OCI-LY7 (cell line): ENCODE measurements at regions not wholly inside any gene's neighbourhood (a gene's known extent, or its start where the extent isn't known, plus 50 kb on each side); places are given as distances from the start of the nearest gene placed in this dataset.

ENCODE experiments used
- BruUV-seq: library from RNA; stranded (reverse); fragments of 400-500 nt; replicated peaks from 2 replicates; lab custom pipeline; 2021; lab: Mats Ljungman, UMichigan
- CTCF ChIA-PET: fragments of 300-600 bp; sonication (Branson Sonifier 250); formaldehyde crosslinking; loops from one replicate; lab custom pipeline; 2022; ENCODE audit warnings: antibody characterized with exemption; ENCODE audit not compliant: unreplicated experiment; lab: Charles Lee
- POLR2A ChIA-PET: fragments of 300-600 bp; sonication (Branson Sonifier 250); formaldehyde crosslinking; loops from one replicate; lab custom pipeline; 2022; ENCODE audit warnings: antibody characterized with exemption; lab: Charles Lee
- DNase-seq: peaks from one replicate; pipeline ENCODE4 v3.0.0-alpha.2; 2015; ENCODE audit warnings: low spot score
- H2AFZ ChIP-seq: fragments of 200-600 bp; sonication (generic), shearing (Covaris generic); 2 replicates; pipeline ENCODE4 v1.6.1; 2014; ENCODE audit warnings: mild to moderate bottlenecking, antibody characterized with exemption, low read length, moderate library complexity
- H3K27ac ChIP-seq: fragments of 200-600 bp; sonication (generic); 2 replicates; pipeline ENCODE4 v1.5.1; 2014; ENCODE audit warnings: mixed run types, low read depth, mild to moderate bottlenecking, moderate library complexity, low read length, inconsistent platforms; ENCODE audit not compliant: poor library complexity, severe bottlenecking
- H3K36me3 ChIP-seq: fragments of 200-600 bp; sonication (generic); 2 replicates; pipeline ENCODE4 v1.6.1; 2014; ENCODE audit warnings: mild to moderate bottlenecking, antibody characterized with exemption, low read length, moderate library complexity, mixed read lengths; ENCODE audit not compliant: insufficient read depth
- H3K4me1 ChIP-seq: fragments of 200-600 bp; sonication (generic); 2 replicates; pipeline ENCODE4 v1.5.1; 2014; ENCODE audit warnings: mild to moderate bottlenecking, low read length; ENCODE audit not compliant: insufficient read depth, poor library complexity, severe bottlenecking
- H3K4me2 ChIP-seq: fragments of 200-600 bp; sonication (generic); 2 replicates; pipeline ENCODE4 v1.6.1; 2014; ENCODE audit warnings: mild to moderate bottlenecking, low read length
- H3K4me3 ChIP-seq: fragments of 200-600 bp; sonication (generic); 2 replicates; pipeline ENCODE4 v1.5.1; 2014; ENCODE audit warnings: mild to moderate bottlenecking, low read depth, low read length; ENCODE audit not compliant: poor library complexity, severe bottlenecking
- H3K79me2 ChIP-seq: fragments of 200-600 bp; sonication (generic); 2 replicates; pipeline ENCODE4 v1.6.1; 2016; ENCODE audit warnings: low read depth, mild to moderate bottlenecking, low read length, moderate library complexity, mixed read lengths; ENCODE audit not compliant: insufficient read depth
- H3K9me2 ChIP-seq: fragments of 200-600 bp; sonication (generic); 2 replicates; pipeline ENCODE4 v1.6.1; 2016; ENCODE audit warnings: mild to moderate bottlenecking, low read length, mixed read lengths; ENCODE audit not compliant: insufficient read depth
- H3K9me3 ChIP-seq: fragments of 200-600 bp; sonication (generic); 2 replicates; pipeline ENCODE4 v1.6.1; 2014; ENCODE audit warnings: mild to moderate bottlenecking, mixed run types, low read length, mixed read lengths
- H4K20me1 ChIP-seq: fragments of 200-600 bp; sonication (generic); 2 replicates; pipeline ENCODE4 v1.6.1; 2014; ENCODE audit warnings: mild to moderate bottlenecking, antibody characterized with exemption, low read length, moderate library complexity, mixed read lengths; ENCODE audit not compliant: insufficient read depth
- CTCF ChIP-seq: fragments of 200-600 bp; sonication (generic); conservative IDR thresholded peaks from 2 replicates; pipeline ENCODE4 v1.5.1; 2014; ENCODE audit warnings: mild to moderate bottlenecking, antibody characterized with exemption, low read length, moderate library complexity, mixed read lengths
- EZH2phosphoT487 ChIP-seq: fragments of 200-600 bp; sonication (generic); IDR thresholded peaks from 2 replicates; pipeline ENCODE4 v1.6.1; 2018; ENCODE audit warnings: low read depth, borderline replicate concordance, mild to moderate bottlenecking, mixed run types, antibody characterized with exemption, low read length, moderate library complexity, mixed read lengths
- intact Hi-C: fragments of 100-400 bp; cut with micrococcal nuclease; formaldehyde crosslinking; loops from one replicate; pipeline ENCODE4 v1.10.0; 2022; ENCODE audit not compliant: unreplicated experiment

DNA sequence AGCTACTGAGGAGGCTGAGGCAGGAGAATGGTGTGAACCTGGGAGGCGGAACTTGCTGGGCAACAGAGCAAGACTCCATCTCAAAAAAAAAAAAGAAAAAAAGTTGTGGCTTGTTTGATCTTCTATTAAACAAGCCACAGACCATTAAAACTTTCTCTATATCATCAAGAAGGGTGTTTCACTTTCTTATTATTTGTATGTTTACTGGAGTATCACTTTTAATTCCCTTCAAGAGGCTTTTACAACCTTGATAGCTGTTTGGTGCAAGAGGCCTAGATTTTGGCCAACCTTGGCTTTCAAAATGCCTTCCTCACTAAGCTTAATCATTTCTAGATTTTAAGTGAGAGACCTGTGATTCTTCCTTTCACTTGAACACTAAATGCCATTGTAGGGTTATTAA is 339.1 kb downstream of the TSN start:
- Histone ChIP-seq H3K79me2 (no peaks in the 10 kb centered on the region), H4K20me1 (no peaks in the 10 kb centered on the region), H2AFZ (no peak overlapping the region), H3K36me3 (no peaks in the 10 kb centered on the region), H3K4me1 (no peaks in the 10 kb centered on the region), H3K9me2 (no peaks in the 10 kb centered on the region), H3K4me3 (no peak overlapping the region), H3K4me2 (no peak overlapping the region), H3K27ac (no peak overlapping the region), H3K9me3 (no peaks in the 10 kb centered on the region)
- BruUV-seq: no TSS peak
- TF ChIP-seq CTCF (no peak), EZH2phosphoT487 (no peak)
- intact Hi-C loops: no loop called here
- CTCF ChIA-PET: no interaction called here
- DNase-seq: no peak
- POLR2A ChIA-PET: interaction anchor here (0.6 kb wide), 1 partner anchor 130 kb away, joined by 3 read pairs; no protein-coding TSS in a partner anchor

DNA sequence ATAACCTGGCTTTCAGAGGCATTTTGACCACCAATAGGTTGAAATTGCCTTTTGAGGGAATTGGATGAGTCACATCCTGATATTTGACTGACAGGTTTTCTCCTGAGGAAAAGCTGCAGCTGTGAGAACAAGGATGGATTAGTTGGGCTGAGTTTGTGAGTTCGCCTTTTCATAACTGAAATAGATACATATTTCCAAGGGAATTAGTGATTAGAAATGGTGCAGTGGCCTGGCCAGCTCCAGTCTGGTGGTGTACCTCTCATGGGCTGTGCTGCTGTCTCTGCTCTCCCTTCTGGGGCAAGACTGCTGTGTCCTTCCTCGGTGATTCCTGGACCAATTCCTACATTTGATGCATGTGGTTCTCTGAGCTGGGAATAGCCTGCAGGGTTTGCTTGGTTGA is 341.3 kb downstream of the TSN start:
- Histone ChIP-seq H3K36me3 (no peaks in the 10 kb centered on the region), H3K4me3 (no peak overlapping the region), H3K4me1 (no peaks in the 10 kb centered on the region), H3K79me2 (no peaks in the 10 kb centered on the region), H3K4me2 (no peak overlapping the region), H3K9me3 (no peaks in the 10 kb centered on the region), H3K9me2 (no peaks in the 10 kb centered on the region), H3K27ac (no peak overlapping the region), H2AFZ (no peak overlapping the region), H4K20me1 (no peaks in the 10 kb centered on the region)
- ChIA-PET POLR2A (no interaction called here), CTCF (no interaction called here)
- no peak for TF ChIP-seq CTCF
- TF ChIP-seq EZH2phosphoT487: no peak
- no peak for DNase-seq
- no TSS peak for BruUV-seq
- intact Hi-C loops: no loop called here

GRCh38 chr2:122098306-122098705 is 342.9 kb downstream of the TSN start:
- Histone ChIP-seq H3K9me3 (no peaks in the 10 kb centered on the region), H3K4me1 (no peaks in the 10 kb centered on the region), H3K27ac (no peak overlapping the region), H3K79me2 (no peaks in the 10 kb centered on the region), H3K9me2 (no peaks in the 10 kb centered on the region), H3K36me3 (no peaks in the 10 kb centered on the region), H3K4me3 (no peak overlapping the region), H2AFZ (no peak overlapping the region), H3K4me2 (no peak overlapping the region), H4K20me1 (no peaks in the 10 kb centered on the region)
- TF ChIP-seq EZH2phosphoT487 (no peak), CTCF (no peak)
- CTCF ChIA-PET: no interaction called here
- BruUV-seq: no TSS peak
- no peak for DNase-seq
- intact Hi-C loops: no loop called here
- POLR2A ChIA-PET: no interaction called here
